ENCODE measurements at regions not wholly inside any gene's neighbourhood (a gene's known extent, or its start where the extent isn't known, plus 50 kb on each side); places are given as distances from the start of the nearest gene placed in this dataset.

- DNase-seq, result no peak
- Histone ChIP-seq H3K4me3 (ENCODE audit: insufficient read depth in 1 of 2, low read depth in 1 of 2, low read length in 2 of 2) (no peak overlapping the region), H3K79me1 (replicated peaks; ENCODE audit: low read length, poor library complexity, severe bottlenecking) (no peaks in the 10 kb centered on the region), H3K14ac (ENCODE audit: low read length in 2 of 2) (no peak overlapping the region), H3K4me2 (ENCODE audit: low read length, poor library complexity, severe bottlenecking) (no peak overlapping the region), H2BK120ac (ENCODE audit: low read depth, low read length) (no peak overlapping the region), H2AFZ (ENCODE audit: low read depth, low read length) (no peak overlapping the region), H3K9ac (ENCODE audit: low read length) (no peak overlapping the region), H3K4me1 (ENCODE audit: control insufficient read depth, insufficient read depth, low read depth, low read length) (no peaks in the 10 kb centered on the region), H2BK12ac (ENCODE audit: low read length in 2 of 2) (no peak overlapping the region), H3K27me3 (ENCODE audit: control insufficient read depth in 1 of 2, insufficient read depth in 1 of 2, low read length in 2 of 2) (no peaks in the 10 kb centered on the region), H3K23ac (ENCODE audit: low read length in 2 of 2) (no peak overlapping the region), H3K18ac (ENCODE audit: low read depth in 1 of 2, low read length in 2 of 2) (no peak overlapping the region), H3K9me3 (ENCODE audit: control insufficient read depth, low read length) (no peaks in the 10 kb centered on the region), H3K27ac (ENCODE audit: low read length, poor library complexity, severe bottlenecking) (no peak overlapping the region), H2AK5ac (ENCODE audit: low read length, severe bottlenecking) (no peak overlapping the region), H4K91ac (ENCODE audit: low read length) (no peak overlapping the region), H3K4ac (ENCODE audit: low read depth in 1 of 2, low read length in 2 of 2) (no peak overlapping the region), H2BK15ac (ENCODE audit: low read depth, poor library complexity, severe bottlenecking) (no peak overlapping the region), H4K8ac (ENCODE audit: low read length) (no peak overlapping the region), H3K36me3 (ENCODE audit: control insufficient read depth in 1 of 2, insufficient read depth in 2 of 2, low read depth in 1 of 2, low read length in 2 of 2) (no peaks in the 10 kb centered on the region), H2BK5ac (ENCODE audit: low read depth, low read length, poor library complexity, severe bottlenecking) (no peak overlapping the region)
- WGBS, result 80% methylated on average over 2 of the region's 4 CpGs
Observed at GRCh38 chr5:167671176-167671575, 620.3 kb upstream of the WWC1 start.

DNA sequence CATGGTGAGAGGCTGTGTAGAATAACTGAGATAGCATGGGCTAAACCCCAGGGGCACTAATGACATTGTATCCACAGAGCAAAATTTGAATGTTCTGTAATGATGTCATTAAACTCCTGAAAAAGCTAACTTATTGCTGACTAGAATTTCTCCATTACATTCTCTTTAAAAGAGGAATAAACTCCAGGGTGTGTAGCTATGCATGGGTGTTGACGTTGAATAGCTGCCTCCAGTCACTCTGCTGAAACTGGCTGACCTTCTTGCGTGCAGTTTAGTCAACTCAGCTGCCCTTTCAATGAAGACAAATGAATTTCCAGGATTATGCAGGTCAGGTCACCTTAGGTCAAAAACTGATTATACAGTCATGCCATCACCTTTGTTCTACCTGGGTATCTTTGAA is 617.5 kb upstream of the WWC1 start:
- H4K8ac ChIP-seq (ENCODE audit: low read length), result no peak overlapping the region
- no peak overlapping the region for H3K4ac ChIP-seq (ENCODE audit: low read depth in 1 of 2, low read length in 2 of 2)
- H3K4me1 ChIP-seq (ENCODE audit: control insufficient read depth, insufficient read depth, low read depth, low read length), result no peaks in the 10 kb centered on the region
- no peak overlapping the region for H2BK5ac ChIP-seq (ENCODE audit: low read depth, low read length, poor library complexity, severe bottlenecking)
- no peak overlapping the region for H2BK15ac ChIP-seq (ENCODE audit: low read depth, poor library complexity, severe bottlenecking)
- no peak overlapping the region for H3K4me2 ChIP-seq (ENCODE audit: low read length, poor library complexity, severe bottlenecking)
- H3K9ac ChIP-seq (ENCODE audit: low read length), result no peak overlapping the region
- H3K27me3 ChIP-seq (ENCODE audit: control insufficient read depth in 1 of 2, insufficient read depth in 1 of 2, low read length in 2 of 2), result no peaks in the 10 kb centered on the region
- H3K79me1 ChIP-seq (replicated peaks; ENCODE audit: low read length, poor library complexity, severe bottlenecking), result no peaks in the 10 kb centered on the region
- no peak overlapping the region for H3K4me3 ChIP-seq (ENCODE audit: insufficient read depth in 1 of 2, low read depth in 1 of 2, low read length in 2 of 2)
- no peak overlapping the region for H2AFZ ChIP-seq (ENCODE audit: low read depth, low read length)
- no peak overlapping the region for H3K23ac ChIP-seq (ENCODE audit: low read length in 2 of 2)
- no peak overlapping the region for H2BK120ac ChIP-seq (ENCODE audit: low read depth, low read length)
- no peak overlapping the region for H2BK12ac ChIP-seq (ENCODE audit: low read length in 2 of 2)
- H3K18ac ChIP-seq (ENCODE audit: low read depth in 1 of 2, low read length in 2 of 2), result no peak overlapping the region
- WGBS, result 96% methylated on average over 2 of the region's 2 CpGs
- DNase-seq, result no peak
- H3K27ac ChIP-seq (ENCODE audit: low read length, poor library complexity, severe bottlenecking), result no peak overlapping the region
- H2AK5ac ChIP-seq (ENCODE audit: low read length, severe bottlenecking), result no peak overlapping the region
- H3K9me3 ChIP-seq (ENCODE audit: control insufficient read depth, low read length), result peaks cover 3% of the 10 kb centered on the region
- no peak overlapping the region for H3K14ac ChIP-seq (ENCODE audit: low read length in 2 of 2)
- no peaks in the 10 kb centered on the region for H3K36me3 ChIP-seq (ENCODE audit: control insufficient read depth in 1 of 2, insufficient read depth in 2 of 2, low read depth in 1 of 2, low read length in 2 of 2)
- no peak overlapping the region for H4K91ac ChIP-seq (ENCODE audit: low read length)

DNA sequence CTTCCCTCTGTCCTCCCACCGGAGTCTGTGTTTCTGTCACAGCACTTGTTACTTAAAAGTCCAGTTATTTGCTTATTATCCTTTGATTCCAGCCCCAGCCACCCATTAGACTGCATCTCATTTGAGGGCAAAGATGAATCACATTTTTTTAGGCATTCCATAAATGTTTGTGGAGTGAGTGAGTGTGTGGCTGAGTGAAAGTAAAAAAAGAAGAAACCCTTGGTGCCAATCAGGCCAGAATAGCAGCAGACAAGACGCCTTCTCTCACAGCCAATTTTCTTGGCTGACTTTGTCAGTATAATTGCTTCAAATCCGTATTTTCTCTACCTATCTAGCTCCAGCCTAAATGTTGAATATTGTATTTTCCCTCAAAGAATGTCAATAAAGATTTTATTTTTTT is 613.0 kb upstream of the WWC1 start:
- H3K79me1 ChIP-seq (replicated peaks; ENCODE audit: low read length, poor library complexity, severe bottlenecking), result no peaks in the 10 kb centered on the region
- H4K8ac ChIP-seq (ENCODE audit: low read length), result no peak overlapping the region
- no peak overlapping the region for H3K4me2 ChIP-seq (ENCODE audit: low read length, poor library complexity, severe bottlenecking)
- H3K27ac ChIP-seq (ENCODE audit: low read length, poor library complexity, severe bottlenecking), result no peak overlapping the region
- no peak overlapping the region for H3K14ac ChIP-seq (ENCODE audit: low read length in 2 of 2)
- H4K91ac ChIP-seq (ENCODE audit: low read length), result no peak overlapping the region
- H2BK120ac ChIP-seq (ENCODE audit: low read depth, low read length), result no peak overlapping the region
- no peak overlapping the region for H3K4me3 ChIP-seq (ENCODE audit: insufficient read depth in 1 of 2, low read depth in 1 of 2, low read length in 2 of 2)
- no peaks in the 10 kb centered on the region for H3K27me3 ChIP-seq (ENCODE audit: control insufficient read depth in 1 of 2, insufficient read depth in 1 of 2, low read length in 2 of 2)
- 60% methylated on average over 1 of the region's 3 CpGs for WGBS
- H2BK5ac ChIP-seq (ENCODE audit: low read depth, low read length, poor library complexity, severe bottlenecking), result no peak overlapping the region
- no peaks in the 10 kb centered on the region for H3K4me1 ChIP-seq (ENCODE audit: control insufficient read depth, insufficient read depth, low read depth, low read length)
- DNase-seq, result no peak
- no peaks in the 10 kb centered on the region for H3K36me3 ChIP-seq (ENCODE audit: control insufficient read depth in 1 of 2, insufficient read depth in 2 of 2, low read depth in 1 of 2, low read length in 2 of 2)
- H3K9ac ChIP-seq (ENCODE audit: low read length), result no peak overlapping the region
- no peak overlapping the region for H2BK15ac ChIP-seq (ENCODE audit: low read depth, poor library complexity, severe bottlenecking)
- no peak overlapping the region for H3K4ac ChIP-seq (ENCODE audit: low read depth in 1 of 2, low read length in 2 of 2)
- H2AFZ ChIP-seq (ENCODE audit: low read depth, low read length), result no peak overlapping the region
- H3K18ac ChIP-seq (ENCODE audit: low read depth in 1 of 2, low read length in 2 of 2), result no peak overlapping the region
- H3K23ac ChIP-seq (ENCODE audit: low read length in 2 of 2), result no peak overlapping the region
- H3K9me3 ChIP-seq (ENCODE audit: control insufficient read depth, low read length), result peaks cover 7% of the 10 kb centered on the region
- H2AK5ac ChIP-seq (ENCODE audit: low read length, severe bottlenecking), result no peak overlapping the region
- no peak overlapping the region for H2BK12ac ChIP-seq (ENCODE audit: low read length in 2 of 2)

DNA sequence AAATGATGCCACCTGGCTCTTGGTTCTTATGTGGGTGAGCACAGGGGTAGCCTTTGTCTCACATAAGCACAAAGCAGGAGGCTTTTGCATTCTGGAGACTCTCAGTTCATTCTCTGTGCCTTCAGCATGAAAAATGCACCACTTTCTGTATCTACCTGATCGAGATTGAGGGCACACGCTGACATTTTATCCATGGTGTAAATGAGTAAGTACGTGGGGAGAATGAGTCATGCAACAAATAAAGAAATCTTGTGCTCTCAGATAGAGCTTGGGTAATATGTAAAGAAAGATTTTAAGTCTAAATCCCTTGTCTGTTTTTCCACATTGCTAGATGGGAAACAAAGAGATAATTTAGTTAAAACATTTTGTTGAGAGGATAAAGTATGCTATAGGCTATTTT is 607.2 kb upstream of the WWC1 start:
- no peak overlapping the region for H4K8ac ChIP-seq (ENCODE audit: low read length)
- H3K18ac ChIP-seq (ENCODE audit: low read depth in 1 of 2, low read length in 2 of 2), result no peak overlapping the region
- 77% methylated on average over 3 of the region's 3 CpGs for WGBS
- H3K27ac ChIP-seq (ENCODE audit: low read length, poor library complexity, severe bottlenecking), result no peak overlapping the region
- no peak for DNase-seq
- no peak overlapping the region for H2BK15ac ChIP-seq (ENCODE audit: low read depth, poor library complexity, severe bottlenecking)
- no peak overlapping the region for H2AK5ac ChIP-seq (ENCODE audit: low read length, severe bottlenecking)
- H3K23ac ChIP-seq (ENCODE audit: low read length in 2 of 2), result no peak overlapping the region
- H3K79me1 ChIP-seq (replicated peaks; ENCODE audit: low read length, poor library complexity, severe bottlenecking), result no peaks in the 10 kb centered on the region
- peaks cover 4% of the 10 kb centered on the region for H3K9me3 ChIP-seq (ENCODE audit: control insufficient read depth, low read length)
- no peak overlapping the region for H2AFZ ChIP-seq (ENCODE audit: low read depth, low read length)
- no peaks in the 10 kb centered on the region for H3K27me3 ChIP-seq (ENCODE audit: control insufficient read depth in 1 of 2, insufficient read depth in 1 of 2, low read length in 2 of 2)
- H3K4me1 ChIP-seq (ENCODE audit: control insufficient read depth, insufficient read depth, low read depth, low read length), result peaks cover 3% of the 10 kb centered on the region
- no peaks in the 10 kb centered on the region for H3K36me3 ChIP-seq (ENCODE audit: control insufficient read depth in 1 of 2, insufficient read depth in 2 of 2, low read depth in 1 of 2, low read length in 2 of 2)
- H3K9ac ChIP-seq (ENCODE audit: low read length), result no peak overlapping the region
- no peak overlapping the region for H2BK5ac ChIP-seq (ENCODE audit: low read depth, low read length, poor library complexity, severe bottlenecking)
- no peak overlapping the region for H3K14ac ChIP-seq (ENCODE audit: low read length in 2 of 2)
- no peak overlapping the region for H2BK120ac ChIP-seq (ENCODE audit: low read depth, low read length)
- no peak overlapping the region for H3K4me3 ChIP-seq (ENCODE audit: insufficient read depth in 1 of 2, low read depth in 1 of 2, low read length in 2 of 2)
- no peak overlapping the region for H2BK12ac ChIP-seq (ENCODE audit: low read length in 2 of 2)
- no peak overlapping the region for H4K91ac ChIP-seq (ENCODE audit: low read length)
- no peak overlapping the region for H3K4me2 ChIP-seq (ENCODE audit: low read length, poor library complexity, severe bottlenecking)
- no peak overlapping the region for H3K4ac ChIP-seq (ENCODE audit: low read depth in 1 of 2, low read length in 2 of 2)
